Adrenal gland (tissue), 5 donors: ENCODE measurements at regions not wholly inside any gene's neighbourhood (a gene's known extent, or its start where the extent isn't known, plus 50 kb on each side); places are given as distances from the start of the nearest gene placed in this dataset.

Experiments used
- POLR2A ChIP-seq, 2 donors: fragments of 450-650 bp; IDR thresholded peaks; one replicate each; pipeline ENCODE4 v1.6.1; 2017; ENCODE audit warnings: antibody characterized with exemption in 2 of 2, mild to moderate bottlenecking in 2 of 2, moderate library complexity in 1 of 2
- TF ChIP-seq, protein P1 (sequence below), 6 experiments: fragments of 450-650 bp in 4 of 6; fragments of 200-600 bp in 2 of 6; sonication (generic) in 1 of 6; IDR thresholded peaks; 1 replicate in 5 of 6; 2 replicates in 1 of 6; pipeline versions ENCODE4 v1.5.1 to v1.8.0; 2016 to 2021; ENCODE audit warnings: antibody characterized with exemption in 6 of 6, mild to moderate bottlenecking in 2 of 6, moderate library complexity in 1 of 6
- donor health status: DM: no; HTN: no; CAD: no.

DNA sequence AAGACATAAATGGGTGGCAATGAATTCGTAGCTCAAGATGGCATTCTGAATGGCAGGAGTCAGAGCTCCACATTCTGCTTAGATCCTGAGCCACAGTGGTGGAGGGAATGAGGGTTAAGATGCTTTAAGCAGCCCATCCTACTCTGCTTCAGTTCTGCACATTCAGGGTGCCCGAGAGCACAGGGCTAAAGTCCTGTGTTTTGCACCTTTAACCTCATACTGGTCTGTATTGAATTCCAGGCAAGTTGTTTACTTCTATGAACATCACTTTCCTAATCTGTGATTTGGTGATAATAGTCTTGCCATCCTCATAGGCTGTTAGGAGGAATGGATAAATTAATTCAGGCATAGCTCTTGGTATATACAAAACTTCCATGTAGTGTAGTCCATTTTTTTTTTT is 321.6 kb upstream of the CD180 start:
- no peak for TF ChIP-seq POLR2A (IDR thresholded peaks at IDR 0.05)
- TF ChIP-seq, protein P1, sequence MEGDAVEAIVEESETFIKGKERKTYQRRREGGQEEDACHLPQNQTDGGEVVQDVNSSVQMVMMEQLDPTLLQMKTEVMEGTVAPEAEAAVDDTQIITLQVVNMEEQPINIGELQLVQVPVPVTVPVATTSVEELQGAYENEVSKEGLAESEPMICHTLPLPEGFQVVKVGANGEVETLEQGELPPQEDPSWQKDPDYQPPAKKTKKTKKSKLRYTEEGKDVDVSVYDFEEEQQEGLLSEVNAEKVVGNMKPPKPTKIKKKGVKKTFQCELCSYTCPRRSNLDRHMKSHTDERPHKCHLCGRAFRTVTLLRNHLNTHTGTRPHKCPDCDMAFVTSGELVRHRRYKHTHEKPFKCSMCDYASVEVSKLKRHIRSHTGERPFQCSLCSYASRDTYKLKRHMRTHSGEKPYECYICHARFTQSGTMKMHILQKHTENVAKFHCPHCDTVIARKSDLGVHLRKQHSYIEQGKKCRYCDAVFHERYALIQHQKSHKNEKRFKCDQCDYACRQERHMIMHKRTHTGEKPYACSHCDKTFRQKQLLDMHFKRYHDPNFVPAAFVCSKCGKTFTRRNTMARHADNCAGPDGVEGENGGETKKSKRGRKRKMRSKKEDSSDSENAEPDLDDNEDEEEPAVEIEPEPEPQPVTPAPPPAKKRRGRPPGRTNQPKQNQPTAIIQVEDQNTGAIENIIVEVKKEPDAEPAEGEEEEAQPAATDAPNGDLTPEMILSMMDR (IDR thresholded peaks at IDR 0.05), result no peak
